Loucy (cell line): ENCODE measurements at regions not wholly inside any gene's neighbourhood (a gene's known extent, or its start where the extent isn't known, plus 50 kb on each side); places are given as distances from the start of the nearest gene placed in this dataset.

Experiments
- H2AFZ ChIP-seq: fragments of 200-600 bp; sonication (generic); 2 replicates; pipeline ENCODE4 v1.6.0; 2016; ENCODE audit warnings: antibody characterized with exemption, mild to moderate bottlenecking, low read length, moderate library complexity
- H3F3A ChIP-seq: fragments of 200-600 bp; 2 replicates; pipeline ENCODE4 v1.6.0; 2016; ENCODE audit warnings: antibody characterized with exemption, low read depth, mild to moderate bottlenecking
- H3K27me3 ChIP-seq: fragments of 200-600 bp; sonication (generic); 2 replicates; pipeline ENCODE4 v1.6.1; 2014; ENCODE audit warnings: low read length, mild to moderate bottlenecking; ENCODE audit not compliant: insufficient read depth, poor library complexity, severe bottlenecking
- H3K36me3 ChIP-seq: fragments of 200-600 bp; sonication (generic); 2 replicates; pipeline ENCODE4 v1.6.1; 2016; ENCODE audit warnings: low read length; ENCODE audit not compliant: insufficient read depth
- H3K4me1 ChIP-seq: fragments of 200-600 bp; sonication (generic); 2 replicates; pipeline ENCODE4 v1.5.1; 2014; ENCODE audit warnings: low read length, mild to moderate bottlenecking; ENCODE audit not compliant: insufficient read depth, poor library complexity, severe bottlenecking
- H3K4me2 ChIP-seq: fragments of 200-600 bp; sonication (generic); 2 replicates; pipeline ENCODE4 v1.6.0; 2014; ENCODE audit warnings: antibody characterized with exemption, low read length, low read depth, mild to moderate bottlenecking; ENCODE audit not compliant: poor library complexity, severe bottlenecking
- H3K4me3 ChIP-seq: fragments of 200-600 bp; sonication (generic); 2 replicates; pipeline ENCODE4 v1.5.1; 2014; ENCODE audit warnings: low read length, mild to moderate bottlenecking, mixed read lengths; ENCODE audit not compliant: poor library complexity, severe bottlenecking
- H3K79me2 ChIP-seq: fragments of 200-600 bp; sonication (generic); 2 replicates; pipeline ENCODE4 v1.6.1; 2014; ENCODE audit warnings: low read length; ENCODE audit not compliant: insufficient read depth
- H3K9ac ChIP-seq: fragments of 200-600 bp; sonication (generic); 2 replicates; pipeline ENCODE4 v1.6.0; 2014; ENCODE audit warnings: mild to moderate bottlenecking, low read depth, low read length, moderate library complexity; ENCODE audit not compliant: poor library complexity, severe bottlenecking
- H3K9me2 ChIP-seq: fragments of 200-600 bp; sonication (generic); replicated peaks from 2 replicates; pipeline ENCODE4 v1.6.1; 2016; ENCODE audit warnings: low read depth, low read length, mixed read lengths
- H3K9me3 ChIP-seq: fragments of 200-600 bp; sonication (generic); 2 replicates; pipeline ENCODE4 v1.6.1; 2014; ENCODE audit warnings: mild to moderate bottlenecking, antibody characterized with exemption, low read length, low read depth; ENCODE audit not compliant: insufficient read depth
- H4K20me1 ChIP-seq: fragments of 200-600 bp; sonication (generic); 2 replicates; pipeline ENCODE4 v1.6.0; 2014; ENCODE audit warnings: antibody characterized with exemption, low read length, mild to moderate bottlenecking; ENCODE audit not compliant: insufficient read depth, poor library complexity, severe bottlenecking
- CTCF ChIP-seq: fragments of 200-600 bp; sonication (generic); conservative IDR thresholded peaks from 2 replicates; pipeline ENCODE4 v1.5.1; 2014; ENCODE audit warnings: mild to moderate bottlenecking, antibody characterized with exemption, low read length
- EZH2phosphoT487 ChIP-seq: fragments of 200-600 bp; IDR thresholded peaks from 2 replicates; pipeline ENCODE4 v1.6.1; 2018; ENCODE audit warnings: antibody characterized with exemption, mild to moderate bottlenecking, moderate library complexity, borderline replicate concordance

- Histone ChIP-seq H3F3A (no peaks in the 10 kb centered on the region), H3K9me3 (peaks cover 11% of the 10 kb centered on the region), H3K4me1 (no peaks in the 10 kb centered on the region), H3K9ac (no peak overlapping the region), H3K4me3 (no peak overlapping the region), H3K27me3 (no peaks in the 10 kb centered on the region), H3K79me2 (no peaks in the 10 kb centered on the region), H2AFZ (no peak overlapping the region), H3K9me2 (no peaks in the 10 kb centered on the region), H4K20me1 (no peaks in the 10 kb centered on the region), H3K36me3 (no peaks in the 10 kb centered on the region), H3K4me2 (no peak overlapping the region)
- no peak for TF ChIP-seq CTCF
- TF ChIP-seq EZH2phosphoT487 = no peak
Observed at GRCh38 chr14:76612654-76613053, 148.6 kb upstream of the VASH1 start.

- Histone ChIP-seq H3K79me2 (no peaks in the 10 kb centered on the region), H3K4me1 (no peaks in the 10 kb centered on the region), H3K9me2 (no peaks in the 10 kb centered on the region), H2AFZ (no peak overlapping the region), H3K9ac (no peak overlapping the region), H3K9me3 (peaks cover 12% of the 10 kb centered on the region), H3K36me3 (no peaks in the 10 kb centered on the region), H3K4me2 (no peak overlapping the region), H3F3A (no peaks in the 10 kb centered on the region), H3K27me3 (no peaks in the 10 kb centered on the region), H4K20me1 (no peaks in the 10 kb centered on the region), H3K4me3 (no peak overlapping the region)
- TF ChIP-seq EZH2phosphoT487 (no peak), CTCF (no peak)
Observed at GRCh38 chr14:76613616-76614015, 147.7 kb upstream of the VASH1 start.

- TF ChIP-seq CTCF (no peak), EZH2phosphoT487 (no peak)
- no peaks in the 10 kb centered on the region for H3K4me1 ChIP-seq
- H4K20me1 ChIP-seq = no peaks in the 10 kb centered on the region
- no peaks in the 10 kb centered on the region for H3F3A ChIP-seq
- H3K9me2 ChIP-seq = no peaks in the 10 kb centered on the region
- H3K9me3 ChIP-seq = peaks cover 12% of the 10 kb centered on the region
- H3K9ac ChIP-seq = no peak overlapping the region
- no peaks in the 10 kb centered on the region for H3K36me3 ChIP-seq
- H2AFZ ChIP-seq = no peak overlapping the region
- H3K4me3 ChIP-seq = no peak overlapping the region
- H3K27me3 ChIP-seq = no peaks in the 10 kb centered on the region
- no peak overlapping the region for H3K4me2 ChIP-seq
- no peaks in the 10 kb centered on the region for H3K79me2 ChIP-seq
Observed at GRCh38 chr14:76615331-76615730, 145.9 kb upstream of the VASH1 start.
